Neural cell (in vitro differentiated cells): ENCODE measurements at regions not wholly inside any gene's neighbourhood (a gene's known extent, or its start where the extent isn't known, plus 50 kb on each side); places are given as distances from the start of the nearest gene placed in this dataset.

ENCODE experiments used
- H2AFZ ChIP-seq: fragments of 200-600, 300-800 bp; sonication (generic), shearing (Covaris generic); 2 replicates; pipeline ENCODE4 v1.6.0; 2014; ENCODE audit warnings: low read depth, mild to moderate bottlenecking, antibody characterized with exemption, low read length, moderate library complexity
- H3F3A ChIP-seq: fragments of 200-600 bp; shearing (Covaris generic); 2 replicates; pipeline ENCODE4 v1.6.1; 2016; ENCODE audit warnings: mild to moderate bottlenecking, moderate library complexity, mixed read lengths, antibody characterized with exemption, low read length; ENCODE audit not compliant: insufficient read depth, poor library complexity, severe bottlenecking
- H3K27ac ChIP-seq: fragments of 200-600, 300-800 bp; sonication (generic), shearing (Covaris generic); 2 replicates; pipeline ENCODE4 v1.5.1; 2014; ENCODE audit warnings: mild to moderate bottlenecking, low read length, moderate library complexity
- H3K27me3 ChIP-seq: fragments of 300-800, 200-600 bp; sonication (generic), shearing (Covaris generic); 2 replicates; pipeline ENCODE4 v1.6.0; 2014; ENCODE audit warnings: mild to moderate bottlenecking, low read depth, low read length, moderate library complexity; ENCODE audit not compliant: insufficient read depth
- H3K36me3 ChIP-seq: fragments of 300-800, 200-600 bp; sonication (generic), shearing (Covaris generic); 2 replicates; pipeline ENCODE4 v1.5.1; 2014; ENCODE audit warnings: mild to moderate bottlenecking, antibody characterized with exemption, low read length, moderate library complexity; ENCODE audit not compliant: insufficient read depth
- H3K4me2 ChIP-seq: fragments of 300-800, 200-600 bp; sonication (generic), shearing (Covaris generic); 2 replicates; pipeline ENCODE4 v1.6.0; 2014; ENCODE audit warnings: mild to moderate bottlenecking, low read length
- H3K4me3 ChIP-seq: fragments of 300-800, 200-600 bp; sonication (generic), shearing (Covaris generic); 2 replicates; pipeline ENCODE4 v1.5.1; 2014; ENCODE audit warnings: mild to moderate bottlenecking, low read length, moderate library complexity
- H3K79me2 ChIP-seq: fragments of 200-600 bp; shearing (Covaris generic); replicated peaks from 2 replicates; pipeline ENCODE4 v1.6.0; 2014; ENCODE audit warnings: mild to moderate bottlenecking, low read length, moderate library complexity; ENCODE audit not compliant: insufficient read depth
- H3K9ac ChIP-seq: fragments of 300-800, 200-600 bp; sonication (generic), shearing (Covaris generic); 2 replicates; pipeline ENCODE4 v1.6.1; 2016; ENCODE audit warnings: mild to moderate bottlenecking, low read length, mixed read lengths
- H3K9me2 ChIP-seq: fragments of 200-600 bp; shearing (Covaris generic); 2 replicates; pipeline ENCODE4 v1.6.1; 2016; ENCODE audit warnings: mild to moderate bottlenecking, low read length, mixed read lengths; ENCODE audit not compliant: insufficient read depth
- H3K9me3 ChIP-seq: fragments of 200-600, 300-800 bp; sonication (generic), shearing (Covaris generic); 2 replicates; pipeline ENCODE4 v1.6.1; 2016; ENCODE audit warnings: mild to moderate bottlenecking, mixed run types, low read length, moderate library complexity, mixed read lengths
- H4K20me1 ChIP-seq: fragments of 200-600 bp; shearing (Covaris generic); 2 replicates; pipeline ENCODE4 v1.6.1; 2016; ENCODE audit warnings: mild to moderate bottlenecking, mixed run types; ENCODE audit not compliant: insufficient read depth
- CTCF ChIP-seq: fragments of 450-650 bp; IDR thresholded peaks from 2 replicates; pipeline ENCODE4 v1.5.1; 2014; ENCODE audit warnings: antibody characterized with exemption, mild to moderate bottlenecking, moderate library complexity; ENCODE audit not compliant: poor library complexity, severe bottlenecking
- EP300 ChIP-seq: fragments of 450-650 bp; conservative IDR thresholded peaks from 2 replicates; pipeline ENCODE4 v1.6.1; 2014; ENCODE audit warnings: antibody characterized with exemption, mild to moderate bottlenecking, moderate library complexity; ENCODE audit not compliant: poor library complexity, severe bottlenecking
- EZH2 ChIP-seq: fragments of 200-600, 300-800 bp; shearing (Covaris generic), sonication (generic); IDR thresholded peaks from 2 replicates; pipeline ENCODE4 v1.6.1; 2014; ENCODE audit warnings: antibody characterized with exemption, low read length, borderline replicate concordance, mild to moderate bottlenecking; ENCODE audit not compliant: insufficient read depth, poor library complexity, severe bottlenecking
- MXI1 ChIP-seq: fragments of 450-650 bp; conservative IDR thresholded peaks from 2 replicates; pipeline ENCODE4 v1.6.1; 2014; ENCODE audit warnings: antibody characterized with exemption, mild to moderate bottlenecking; ENCODE audit not compliant: poor library complexity, severe bottlenecking
- POLR2AphosphoS5 ChIP-seq: IDR thresholded peaks from 2 replicates; pipeline ENCODE4 v1.6.1; 2012
- RAD21 ChIP-seq: fragments of 450-650 bp; conservative IDR thresholded peaks from 2 replicates; pipeline ENCODE4 v1.6.1; 2014; ENCODE audit warnings: antibody characterized with exemption, mild to moderate bottlenecking, moderate library complexity
- REST ChIP-seq: IDR thresholded peaks from 2 replicates; pipeline ENCODE4 v1.6.1; 2012; ENCODE audit warnings: borderline replicate concordance
- SMC3 ChIP-seq: fragments of 450-650 bp; conservative IDR thresholded peaks from 2 replicates; pipeline ENCODE4 v1.6.1; 2014; ENCODE audit warnings: antibody characterized with exemption, mild to moderate bottlenecking, moderate library complexity; ENCODE audit not compliant: poor library complexity
- TAF1 ChIP-seq: IDR thresholded peaks from 2 replicates; pipeline ENCODE4 v1.6.1; 2012; ENCODE audit warnings: low read depth

DNA sequence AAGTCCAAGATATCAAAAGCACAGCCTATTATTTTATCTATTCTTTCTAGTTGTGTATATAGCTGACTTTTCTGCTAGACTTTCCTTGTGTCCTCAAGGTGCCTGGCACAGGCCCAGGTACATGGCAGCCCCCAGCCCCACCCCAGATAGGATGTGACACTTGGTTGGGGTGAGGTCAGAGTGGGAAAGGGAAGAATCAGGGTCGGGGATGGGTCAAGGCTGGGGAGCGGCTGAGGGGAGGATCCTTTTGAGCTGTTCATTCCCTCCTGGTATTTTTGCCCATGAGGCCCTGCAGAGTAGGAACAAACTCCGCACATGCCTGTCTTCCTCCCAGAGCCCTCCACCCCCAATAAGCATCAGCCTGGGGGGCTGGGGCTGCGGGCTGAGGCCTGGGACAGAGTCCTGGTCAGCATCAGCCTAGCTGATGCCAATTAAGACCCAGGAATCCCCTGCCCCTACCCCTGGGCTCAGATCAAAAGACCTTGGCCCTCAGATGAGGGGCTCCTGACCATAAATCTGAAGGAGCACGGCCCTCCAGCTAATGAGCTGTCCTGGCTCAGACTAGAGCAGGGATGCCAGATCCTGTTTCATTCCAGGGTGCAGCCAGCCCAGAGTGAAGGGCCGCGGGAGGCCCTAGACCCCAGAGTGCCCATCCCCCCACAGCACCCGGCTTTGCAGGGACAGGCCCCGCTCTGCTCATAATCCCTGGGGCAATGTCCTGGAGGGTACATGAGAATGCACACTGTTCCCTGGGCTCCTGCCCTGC is 85.3 kb downstream of the SDC1 start:
- Histone ChIP-seq H3K9me3 (no peaks in the 10 kb centered on the region), H3K27ac (no peak overlapping the region), H3K36me3 (no peaks in the 10 kb centered on the region), H3K79me2 (no peaks in the 10 kb centered on the region), H3K9ac (no peak overlapping the region), H3K9me2 (no peaks in the 10 kb centered on the region), H3F3A (no peaks in the 10 kb centered on the region), H3K4me2 (no peak overlapping the region), H3K27me3 (no peaks in the 10 kb centered on the region), H2AFZ (no peak overlapping the region), H4K20me1 (no peaks in the 10 kb centered on the region), H3K4me3 (no peak overlapping the region)
- TF ChIP-seq MXI1, result no peak
- no peak for TF ChIP-seq TAF1
- TF ChIP-seq EZH2, result no peak
- TF ChIP-seq EP300, result no peak
- no peak for TF ChIP-seq REST
- TF ChIP-seq CTCF, result no peak
- no peak for TF ChIP-seq SMC3
- TF ChIP-seq RAD21, result no peak
- no peak for TF ChIP-seq POLR2AphosphoS5

DNA sequence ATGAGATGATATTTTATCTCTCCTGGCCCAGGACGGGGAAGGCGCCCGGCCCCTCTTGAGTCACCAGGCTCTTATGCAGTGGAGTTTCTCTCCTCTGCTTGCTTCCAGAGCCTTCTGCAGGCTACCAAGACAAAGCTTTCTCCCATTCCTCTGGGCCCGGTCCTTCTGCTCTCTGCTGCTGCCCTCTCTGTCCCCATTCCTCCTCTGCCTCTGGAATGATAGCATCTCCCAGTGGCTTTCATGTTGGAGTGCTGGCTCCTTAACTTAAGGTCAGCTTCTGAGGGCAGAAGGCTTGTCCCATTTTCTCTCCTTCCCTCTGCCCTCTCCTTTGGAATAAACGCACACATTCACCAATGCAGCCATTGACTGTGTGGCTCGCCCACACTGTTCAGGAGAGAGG is 86.2 kb downstream of the SDC1 start:
- no peak overlapping the region for H3K27ac ChIP-seq
- H3K4me2 ChIP-seq, result no peak overlapping the region
- H2AFZ ChIP-seq, result no peak overlapping the region
- no peaks in the 10 kb centered on the region for H4K20me1 ChIP-seq
- no peaks in the 10 kb centered on the region for H3K79me2 ChIP-seq
- H3K4me3 ChIP-seq, result no peak overlapping the region
- H3K9me3 ChIP-seq, result no peaks in the 10 kb centered on the region
- TF ChIP-seq EZH2 (no peak), CTCF (no peak), EP300 (no peak), POLR2AphosphoS5 (no peak), TAF1 (no peak), REST (no peak), MXI1 (no peak), RAD21 (no peak), SMC3 (no peak)
- no peaks in the 10 kb centered on the region for H3K27me3 ChIP-seq
- no peaks in the 10 kb centered on the region for H3K9me2 ChIP-seq
- H3K9ac ChIP-seq, result no peak overlapping the region
- H3K36me3 ChIP-seq, result no peaks in the 10 kb centered on the region
- H3F3A ChIP-seq, result no peaks in the 10 kb centered on the region
